ENCODE measurements at regions not wholly inside any gene's neighbourhood (a gene's known extent, or its start where the extent isn't known, plus 50 kb on each side); places are given as distances from the start of the nearest gene placed in this dataset.
A peak's percentile ranks its signal among the peaks of the same experiment; 100 is the strongest.

DNA sequence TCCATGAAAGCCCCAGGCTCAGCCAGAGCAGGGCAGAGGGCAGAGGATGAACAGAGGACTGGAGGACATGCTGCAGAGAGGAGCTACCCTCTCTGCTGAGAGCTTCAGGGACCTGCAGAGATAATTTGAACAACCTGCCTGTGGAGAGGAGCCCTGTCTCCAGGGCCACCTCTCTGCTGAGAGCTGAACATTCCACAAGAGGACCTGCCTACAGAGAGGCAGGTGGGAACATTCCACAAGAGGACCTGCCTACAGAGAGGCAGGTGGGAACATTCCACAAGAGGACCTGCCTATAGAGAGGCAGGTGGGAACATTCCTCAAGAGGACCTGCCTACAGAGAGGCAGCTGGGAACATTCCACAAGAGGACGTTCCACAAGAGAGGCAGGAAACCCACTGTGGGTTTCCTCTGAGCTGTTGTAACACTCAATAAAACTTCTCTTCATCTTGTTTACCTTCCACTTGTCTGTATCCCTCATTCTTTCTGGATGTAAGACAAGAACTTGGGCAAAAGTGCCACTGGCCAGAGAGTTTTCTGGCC is 551.9 kb upstream of the CA10 start:
- Histone ChIP-seq H2BK12ac (ENCODE audit: low read length) (no peak overlapping the region), H2BK5ac (ENCODE audit: low read length) (no peak overlapping the region), H3K18ac (ENCODE audit: low read length) (no peak overlapping the region), H3K4me2 (ENCODE audit: insufficient read depth, low read length, poor library complexity, severe bottlenecking) (no peak overlapping the region), H2BK15ac (ENCODE audit: low read length) (no peak overlapping the region), H3K4me1 (ENCODE audit: control insufficient read depth in 2 of 2, insufficient read depth in 1 of 2, low read depth in 1 of 2, low read length in 2 of 2) (no peaks in the 10 kb centered on the region), H3K4me3 (ENCODE audit: low read length in 2 of 2) (no peak overlapping the region), H3K36me3 (replicated peaks in 1 of 2; ENCODE audit: control insufficient read depth in 2 of 2, insufficient read depth in 2 of 2, low read length in 2 of 2) (no peaks in the 10 kb centered on the region), H3K79me1 (ENCODE audit: low read depth, low read length) (no peaks in the 10 kb centered on the region), H3K27ac (replicated peaks; ENCODE audit: low read length) (no peak overlapping the region), H3K9ac (ENCODE audit: low read depth, low read length, poor library complexity) (no peak overlapping the region), H3K27me3 (ENCODE audit: control insufficient read depth in 3 of 3, insufficient read depth in 3 of 3, low read depth in 1 of 3, low read length in 3 of 3) (no peaks in the 10 kb centered on the region), H3K14ac (ENCODE audit: low read length) (no peak overlapping the region), H2BK120ac (ENCODE audit: low read depth, low read length) (no peak overlapping the region), H3K23ac (ENCODE audit: low read depth, low read length, poor library complexity) (no peak overlapping the region), H2AFZ (ENCODE audit: low read length) (no peak overlapping the region), H4K8ac (ENCODE audit: low read depth, low read length) (no peak overlapping the region), H4K91ac (ENCODE audit: low read depth, low read length, poor library complexity) (no peak overlapping the region), H2AK5ac (ENCODE audit: low read depth, low read length) (no peak overlapping the region), H3K4ac (ENCODE audit: low read length) (no peak overlapping the region), H3K9me3 (replicated peaks in 1 of 2; ENCODE audit: control insufficient read depth in 2 of 2, insufficient read depth in 1 of 2, low read depth in 1 of 2, low read length in 2 of 2) (peaks cover 0 to 2% of the 10 kb centered on the region in 2 donors)
- no CpG with 5 or more reads among the region's 1 CpG for WGBS, 2 donors (ENCODE audit: extremely low coverage in 2 of 2, insufficient read length in 2 of 2, insufficient replicate concordance in 1 of 2)
- DNase-seq (ENCODE audit: low spot score): no peak

DNA sequence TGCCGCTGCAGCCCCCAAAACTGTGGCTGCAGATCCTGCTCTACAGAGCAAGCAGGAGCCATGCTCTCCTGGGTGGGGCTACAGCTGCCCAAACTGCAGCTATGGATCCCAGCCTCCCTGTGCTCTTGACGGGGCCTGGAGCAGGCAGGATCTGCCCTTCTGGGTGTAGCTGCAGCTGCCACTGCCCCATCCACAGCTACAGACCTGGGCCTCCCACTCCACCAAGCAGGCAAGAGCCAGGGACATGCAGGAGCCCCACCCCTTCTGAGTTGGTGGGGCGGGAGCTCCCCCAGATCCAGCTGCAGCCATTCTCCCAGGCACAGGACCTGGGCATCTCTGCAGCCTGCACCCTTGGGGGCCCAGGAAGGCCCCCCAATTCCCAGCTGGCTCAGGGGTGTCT is 551.2 kb upstream of the CA10 start:
- H3K36me3 ChIP-seq (replicated peaks in 1 of 2; ENCODE audit: control insufficient read depth in 2 of 2, insufficient read depth in 2 of 2, low read length in 2 of 2): no peaks in the 10 kb centered on the region
- H3K4ac ChIP-seq (ENCODE audit: low read length): no peak overlapping the region
- no peak overlapping the region for H3K4me2 ChIP-seq (ENCODE audit: insufficient read depth, low read length, poor library complexity, severe bottlenecking)
- H3K23ac ChIP-seq (ENCODE audit: low read depth, low read length, poor library complexity): no peak overlapping the region
- H3K27ac ChIP-seq (replicated peaks; ENCODE audit: low read length): no peak overlapping the region
- no peak overlapping the region for H2BK5ac ChIP-seq (ENCODE audit: low read length)
- no peak overlapping the region for H2AK5ac ChIP-seq (ENCODE audit: low read depth, low read length)
- H2BK12ac ChIP-seq (ENCODE audit: low read length): peak overlapping the region; percentile 58
- WGBS, 2 donors (ENCODE audit: extremely low coverage in 2 of 2, insufficient read length in 2 of 2, insufficient replicate concordance in 1 of 2): no CpG with 5 or more reads among the region's 3 CpGs
- no peak overlapping the region for H4K91ac ChIP-seq (ENCODE audit: low read depth, low read length, poor library complexity)
- no peak overlapping the region for H4K8ac ChIP-seq (ENCODE audit: low read depth, low read length)
- H3K4me3 ChIP-seq (ENCODE audit: low read length in 2 of 2): no peak overlapping the region
- no peak overlapping the region for H2AFZ ChIP-seq (ENCODE audit: low read length)
- no peak overlapping the region for H2BK120ac ChIP-seq (ENCODE audit: low read depth, low read length)
- peak overlapping the region; percentile 48 for H3K18ac ChIP-seq (ENCODE audit: low read length)
- DNase-seq (ENCODE audit: low spot score): no peak
- H3K9me3 ChIP-seq (replicated peaks in 1 of 2; ENCODE audit: control insufficient read depth in 2 of 2, insufficient read depth in 1 of 2, low read depth in 1 of 2, low read length in 2 of 2): peaks cover 0 to 2% of the 10 kb centered on the region in 2 donors
- no peaks in the 10 kb centered on the region for H3K79me1 ChIP-seq (ENCODE audit: low read depth, low read length)
- H3K4me1 ChIP-seq (ENCODE audit: control insufficient read depth in 2 of 2, insufficient read depth in 1 of 2, low read depth in 1 of 2, low read length in 2 of 2): no peaks in the 10 kb centered on the region
- no peak overlapping the region for H3K9ac ChIP-seq (ENCODE audit: low read depth, low read length, poor library complexity)
- H3K27me3 ChIP-seq (ENCODE audit: control insufficient read depth in 3 of 3, insufficient read depth in 3 of 3, low read depth in 1 of 3, low read length in 3 of 3): no peaks in the 10 kb centered on the region
- no peak overlapping the region for H2BK15ac ChIP-seq (ENCODE audit: low read length)
- peak overlapping the region; percentile 38 for H3K14ac ChIP-seq (ENCODE audit: low read length)

DNA sequence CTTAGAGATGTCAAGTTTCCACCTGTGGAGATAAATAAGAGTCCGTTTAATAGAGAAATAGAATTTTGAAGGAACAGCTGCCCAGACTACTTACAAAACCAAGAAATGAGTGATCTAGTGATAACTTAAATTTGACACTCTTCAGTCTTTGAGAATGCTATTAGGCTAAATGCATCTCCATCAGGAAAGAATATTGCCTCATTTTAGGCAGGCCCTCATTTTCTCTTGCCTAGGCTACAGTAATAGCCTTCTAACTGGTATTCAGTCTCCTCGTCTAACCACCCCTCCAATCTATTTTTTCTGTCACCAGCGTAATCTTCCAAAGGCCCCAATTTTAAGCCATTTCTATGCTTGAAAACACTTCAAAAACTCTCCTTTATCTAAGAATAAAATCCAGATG is 537.8 kb upstream of the CA10 start:
- Histone ChIP-seq H4K8ac (ENCODE audit: low read depth, low read length) (no peak overlapping the region), H3K18ac (ENCODE audit: low read length) (no peak overlapping the region), H2AFZ (ENCODE audit: low read length) (no peak overlapping the region), H2BK15ac (ENCODE audit: low read length) (no peak overlapping the region), H3K27ac (replicated peaks; ENCODE audit: low read length) (no peak overlapping the region), H3K4ac (ENCODE audit: low read length) (no peak overlapping the region), H2BK12ac (ENCODE audit: low read length) (no peak overlapping the region), H3K4me3 (ENCODE audit: low read length in 2 of 2) (no peak overlapping the region), H3K79me1 (ENCODE audit: low read depth, low read length) (no peaks in the 10 kb centered on the region), H3K9ac (ENCODE audit: low read depth, low read length, poor library complexity) (no peak overlapping the region), H3K4me1 (ENCODE audit: control insufficient read depth in 2 of 2, insufficient read depth in 1 of 2, low read depth in 1 of 2, low read length in 2 of 2) (no peaks in the 10 kb centered on the region), H3K27me3 (ENCODE audit: control insufficient read depth in 3 of 3, insufficient read depth in 3 of 3, low read depth in 1 of 3, low read length in 3 of 3) (no peaks in the 10 kb centered on the region), H2BK120ac (ENCODE audit: low read depth, low read length) (no peak overlapping the region), H2AK5ac (ENCODE audit: low read depth, low read length) (no peak overlapping the region), H3K36me3 (replicated peaks in 1 of 2; ENCODE audit: control insufficient read depth in 2 of 2, insufficient read depth in 2 of 2, low read length in 2 of 2) (no peaks in the 10 kb centered on the region), H3K23ac (ENCODE audit: low read depth, low read length, poor library complexity) (no peak overlapping the region), H2BK5ac (ENCODE audit: low read length) (no peak overlapping the region), H3K14ac (ENCODE audit: low read length) (no peak overlapping the region), H4K91ac (ENCODE audit: low read depth, low read length, poor library complexity) (no peak overlapping the region), H3K9me3 (replicated peaks in 1 of 2; ENCODE audit: control insufficient read depth in 2 of 2, insufficient read depth in 1 of 2, low read depth in 1 of 2, low read length in 2 of 2) (no peaks in the 10 kb centered on the region), H3K4me2 (ENCODE audit: insufficient read depth, low read length, poor library complexity, severe bottlenecking) (no peak overlapping the region)
- DNase-seq (ENCODE audit: low spot score): no peak
- WGBS, 2 donors (ENCODE audit: extremely low coverage in 2 of 2, insufficient read length in 2 of 2, insufficient replicate concordance in 1 of 2): no CpG with 5 or more reads among the region's 3 CpGs

DNA sequence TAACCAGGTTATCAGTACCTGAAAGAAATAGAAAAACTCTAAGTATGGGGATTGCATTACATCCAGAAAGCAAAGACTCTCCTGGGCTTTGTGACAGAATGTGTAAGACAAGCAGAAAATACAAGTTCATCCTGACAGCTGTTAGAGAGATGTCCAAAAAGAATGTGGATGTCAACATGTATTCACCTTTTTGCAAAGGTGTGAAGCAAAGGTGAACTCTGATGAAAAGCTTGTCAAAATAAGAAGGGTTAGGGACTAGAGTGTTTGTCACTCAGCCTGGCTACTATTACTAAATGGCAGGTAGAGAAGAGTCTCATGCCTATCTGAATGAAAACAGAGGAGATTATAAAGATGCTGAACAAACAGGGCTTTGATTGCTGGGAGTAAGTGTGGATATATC is 527.6 kb upstream of the CA10 start:
- no peak overlapping the region for H2BK15ac ChIP-seq (ENCODE audit: low read length)
- no peak overlapping the region for H3K4ac ChIP-seq (ENCODE audit: low read length)

More for the DNA sequence above, 527.6 kb upstream of the CA10 start:
- no peak overlapping the region for H3K14ac ChIP-seq (ENCODE audit: low read length)
- no peak overlapping the region for H2BK12ac ChIP-seq (ENCODE audit: low read length)
- H3K9ac ChIP-seq (ENCODE audit: low read depth, low read length, poor library complexity): no peak overlapping the region
- H3K4me1 ChIP-seq (ENCODE audit: control insufficient read depth in 2 of 2, insufficient read depth in 1 of 2, low read depth in 1 of 2, low read length in 2 of 2): no peaks in the 10 kb centered on the region
- no peak overlapping the region for H2AK5ac ChIP-seq (ENCODE audit: low read depth, low read length)
- H3K27ac ChIP-seq (replicated peaks; ENCODE audit: low read length): no peak overlapping the region
- H3K23ac ChIP-seq (ENCODE audit: low read depth, low read length, poor library complexity): no peak overlapping the region
- H3K27me3 ChIP-seq (ENCODE audit: control insufficient read depth in 3 of 3, insufficient read depth in 3 of 3, low read depth in 1 of 3, low read length in 3 of 3): no peaks in the 10 kb centered on the region
- H3K9me3 ChIP-seq (replicated peaks in 1 of 2; ENCODE audit: control insufficient read depth in 2 of 2, insufficient read depth in 1 of 2, low read depth in 1 of 2, low read length in 2 of 2): no peaks in the 10 kb centered on the region
- no peak overlapping the region for H2BK120ac ChIP-seq (ENCODE audit: low read depth, low read length)
- H3K4me3 ChIP-seq (ENCODE audit: low read length in 2 of 2): no peak overlapping the region
- no peak overlapping the region for H2AFZ ChIP-seq (ENCODE audit: low read length)
- H3K79me1 ChIP-seq (ENCODE audit: low read depth, low read length): no peaks in the 10 kb centered on the region
- DNase-seq (ENCODE audit: low spot score): no peak
- no peak overlapping the region for H2BK5ac ChIP-seq (ENCODE audit: low read length)
- H4K8ac ChIP-seq (ENCODE audit: low read depth, low read length): no peak overlapping the region
- H3K36me3 ChIP-seq (replicated peaks in 1 of 2; ENCODE audit: control insufficient read depth in 2 of 2, insufficient read depth in 2 of 2, low read length in 2 of 2): no peaks in the 10 kb centered on the region
- no peak overlapping the region for H3K18ac ChIP-seq (ENCODE audit: low read length)
- no peak overlapping the region for H3K4me2 ChIP-seq (ENCODE audit: insufficient read depth, low read length, poor library complexity, severe bottlenecking)
- no peak overlapping the region for H4K91ac ChIP-seq (ENCODE audit: low read depth, low read length, poor library complexity)
